ENCODE measurements at regions not wholly inside any gene's neighbourhood (a gene's known extent, or its start where the extent isn't known, plus 50 kb on each side); places are given as distances from the start of the nearest gene placed in this dataset.

DNA sequence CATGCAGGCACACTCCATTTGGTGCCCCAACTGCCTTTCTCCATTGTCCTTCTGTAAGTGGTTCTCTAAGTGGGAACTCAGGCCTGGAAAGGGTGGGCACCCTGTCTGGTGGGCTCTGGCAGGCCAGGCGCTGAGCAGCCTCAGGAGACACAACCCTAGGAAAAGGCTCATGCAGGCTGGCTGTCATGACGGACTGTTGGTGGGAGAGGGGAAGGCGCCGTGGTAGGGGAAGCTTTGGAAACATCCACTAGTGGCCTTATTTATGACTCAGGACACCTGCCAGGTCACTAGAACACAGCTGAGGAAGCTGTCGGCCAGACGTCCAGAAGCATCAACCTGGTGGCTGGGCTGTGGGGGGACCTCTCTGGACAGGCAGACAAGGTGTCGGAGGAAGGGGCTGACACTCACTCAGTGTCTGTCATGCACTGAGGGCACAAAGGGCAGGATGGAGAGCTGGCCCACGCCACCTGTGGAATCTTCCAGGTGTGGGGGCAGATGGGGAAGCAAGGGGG lies 216.0 kb downstream of the SEC14L1 start:
- Histone ChIP-seq H3K4me3 (ENCODE audit: low read depth, low read length) (no peak overlapping the region), H3K27me3 (ENCODE audit: control insufficient read depth, insufficient read depth, low read length) (no peaks in the 10 kb centered on the region), H3K36me3 (ENCODE audit: control insufficient read depth, insufficient read depth, low read length) (peaks cover 15% of the 10 kb centered on the region)
- TF ChIP-seq, protein P1, sequence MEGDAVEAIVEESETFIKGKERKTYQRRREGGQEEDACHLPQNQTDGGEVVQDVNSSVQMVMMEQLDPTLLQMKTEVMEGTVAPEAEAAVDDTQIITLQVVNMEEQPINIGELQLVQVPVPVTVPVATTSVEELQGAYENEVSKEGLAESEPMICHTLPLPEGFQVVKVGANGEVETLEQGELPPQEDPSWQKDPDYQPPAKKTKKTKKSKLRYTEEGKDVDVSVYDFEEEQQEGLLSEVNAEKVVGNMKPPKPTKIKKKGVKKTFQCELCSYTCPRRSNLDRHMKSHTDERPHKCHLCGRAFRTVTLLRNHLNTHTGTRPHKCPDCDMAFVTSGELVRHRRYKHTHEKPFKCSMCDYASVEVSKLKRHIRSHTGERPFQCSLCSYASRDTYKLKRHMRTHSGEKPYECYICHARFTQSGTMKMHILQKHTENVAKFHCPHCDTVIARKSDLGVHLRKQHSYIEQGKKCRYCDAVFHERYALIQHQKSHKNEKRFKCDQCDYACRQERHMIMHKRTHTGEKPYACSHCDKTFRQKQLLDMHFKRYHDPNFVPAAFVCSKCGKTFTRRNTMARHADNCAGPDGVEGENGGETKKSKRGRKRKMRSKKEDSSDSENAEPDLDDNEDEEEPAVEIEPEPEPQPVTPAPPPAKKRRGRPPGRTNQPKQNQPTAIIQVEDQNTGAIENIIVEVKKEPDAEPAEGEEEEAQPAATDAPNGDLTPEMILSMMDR (IDR thresholded peaks at IDR 0.05; ENCODE audit: insufficient read depth, low read length, severe bottlenecking), result no peak
- DNase-seq (ENCODE audit: low read depth) (no peak), FAIRE-seq (no peak)

DNA sequence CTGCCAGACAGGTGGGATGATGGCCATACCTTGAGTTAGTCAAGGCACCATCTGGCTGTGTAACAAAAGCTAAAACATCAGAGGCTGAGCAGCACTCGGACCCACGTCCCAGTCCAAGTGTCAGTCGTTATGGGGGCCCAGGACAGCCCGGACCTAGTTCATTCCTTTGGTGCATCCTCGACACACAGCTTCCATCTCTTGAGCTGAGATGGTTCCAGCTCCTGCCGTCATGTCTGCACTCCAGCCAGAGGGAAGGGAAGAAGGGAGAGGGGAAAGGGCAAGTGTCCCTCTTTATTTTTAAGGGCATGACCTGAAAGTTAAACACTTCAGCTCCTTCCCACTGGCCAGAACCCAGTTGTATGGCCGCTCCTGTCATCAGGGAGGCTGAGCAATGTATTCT lies 218.0 kb downstream of the SEC14L1 start:
- no peak for DNase-seq (ENCODE audit: low read depth)
- no peaks in the 10 kb centered on the region for H3K27me3 ChIP-seq (ENCODE audit: control insufficient read depth, insufficient read depth, low read length)
- H3K4me3 ChIP-seq (ENCODE audit: low read depth, low read length), result no peak overlapping the region
- peaks cover 27% of the 10 kb centered on the region for H3K36me3 ChIP-seq (ENCODE audit: control insufficient read depth, insufficient read depth, low read length)
- TF ChIP-seq, protein P1 (IDR thresholded peaks at IDR 0.05; ENCODE audit: insufficient read depth, low read length, severe bottlenecking), result no peak
- FAIRE-seq, result no peak

DNA sequence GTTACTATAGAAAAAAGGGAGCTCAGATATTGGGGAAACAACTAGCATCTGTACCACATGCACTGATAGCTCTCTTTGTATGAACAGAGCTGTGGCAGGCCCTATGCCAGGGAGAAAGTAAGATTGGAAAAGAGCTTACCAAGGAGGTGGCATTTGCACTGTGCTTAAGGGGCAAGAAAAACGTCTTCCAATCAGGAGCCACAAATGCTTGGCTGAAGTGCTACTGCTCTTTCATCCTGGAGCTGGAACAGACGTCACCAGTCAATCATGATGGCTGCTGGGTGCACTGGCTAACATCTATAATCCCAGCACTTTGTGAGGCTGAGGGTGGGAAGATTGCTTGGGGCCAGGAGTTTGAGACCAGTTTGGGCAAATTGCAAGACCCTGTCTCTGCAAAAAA lies 218.5 kb downstream of the SEC14L1 start:
- Histone ChIP-seq H3K4me3 (ENCODE audit: low read depth, low read length) (no peak overlapping the region), H3K27me3 (ENCODE audit: control insufficient read depth, insufficient read depth, low read length) (no peaks in the 10 kb centered on the region), H3K36me3 (ENCODE audit: control insufficient read depth, insufficient read depth, low read length) (peaks cover 27% of the 10 kb centered on the region)
- FAIRE-seq (no peak), DNase-seq (ENCODE audit: low read depth) (no peak)
- TF ChIP-seq, protein P1 (IDR thresholded peaks at IDR 0.05; ENCODE audit: insufficient read depth, low read length, severe bottlenecking), result no peak

DNA sequence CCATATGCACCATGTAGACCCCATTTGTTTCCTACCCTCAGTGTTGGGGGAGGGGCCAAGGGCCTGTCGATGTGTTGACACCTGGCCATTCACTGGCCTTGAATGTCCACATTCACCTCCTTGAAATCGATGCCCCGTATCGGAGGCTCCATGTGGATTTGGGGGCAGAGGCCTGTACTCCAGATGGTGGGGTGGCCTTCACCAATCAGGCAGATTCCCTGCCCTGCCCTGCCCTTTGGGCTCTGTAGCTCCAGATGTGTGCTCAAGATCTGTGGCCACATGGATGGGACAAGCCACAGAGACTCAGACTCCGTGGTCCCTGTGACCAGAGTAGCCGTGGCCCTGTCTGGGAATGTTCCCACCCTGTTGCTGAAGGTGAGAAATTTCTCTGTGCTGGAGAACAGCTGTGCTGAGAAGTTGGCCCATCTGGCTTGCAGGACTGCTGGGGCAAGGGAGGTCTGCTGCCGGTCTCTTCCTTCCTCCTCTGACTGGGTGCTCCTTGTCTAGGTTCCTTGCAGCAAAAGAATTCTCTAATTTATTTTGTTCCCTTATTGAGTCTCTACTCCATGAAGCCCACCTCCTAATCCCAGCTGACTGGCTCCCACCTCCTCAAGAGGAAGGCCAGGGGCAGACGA lies 221.3 kb downstream of the SEC14L1 start:
- DNase-seq (ENCODE audit: low read depth) (no peak), FAIRE-seq (no peak)
- peaks cover 28% of the 10 kb centered on the region for H3K36me3 ChIP-seq (ENCODE audit: control insufficient read depth, insufficient read depth, low read length)

DNA sequence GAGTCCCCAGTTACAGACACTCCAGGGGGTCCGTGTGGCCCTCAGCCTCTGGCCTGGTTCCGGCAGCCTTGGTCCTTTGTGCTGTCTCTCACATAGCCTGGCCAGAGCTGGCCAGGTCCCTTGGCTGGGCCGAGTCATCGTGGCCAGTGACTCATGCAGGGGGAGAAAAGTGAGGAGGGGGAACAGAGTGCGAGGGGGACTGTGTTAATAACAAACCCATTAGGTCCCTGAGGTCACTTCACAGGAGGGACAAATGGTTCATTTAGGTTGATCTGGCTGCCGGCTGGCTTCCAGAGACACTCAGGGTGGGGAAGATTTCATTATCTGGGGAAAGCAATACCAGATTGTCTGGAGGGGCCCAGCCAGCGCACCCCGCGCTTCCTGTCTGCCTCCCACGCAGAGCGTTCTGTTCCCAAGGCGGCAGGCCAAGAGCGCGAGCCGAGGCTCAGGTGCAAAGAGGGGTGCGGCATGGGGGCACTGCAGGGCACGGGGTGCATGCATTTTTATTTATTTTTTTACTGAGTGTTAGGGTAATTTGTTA lies 223.1 kb downstream of the SEC14L1 start:
- TF ChIP-seq, protein P1 (IDR thresholded peaks at IDR 0.05; ENCODE audit: insufficient read depth, low read length, severe bottlenecking), result no peak
- no peak overlapping the region for H3K4me3 ChIP-seq (ENCODE audit: low read depth, low read length)
- DNase-seq (ENCODE audit: low read depth), result no peak
- FAIRE-seq, result no peak
- peaks cover 20% of the 10 kb centered on the region for H3K36me3 ChIP-seq (ENCODE audit: control insufficient read depth, insufficient read depth, low read length)
- H3K27me3 ChIP-seq (ENCODE audit: control insufficient read depth, insufficient read depth, low read length), result no peaks in the 10 kb centered on the region

More for the DNA sequence above, 221.3 kb downstream of the SEC14L1 start:
- no peak overlapping the region for H3K4me3 ChIP-seq (ENCODE audit: low read depth, low read length)
- TF ChIP-seq, protein P1 (IDR thresholded peaks at IDR 0.05; ENCODE audit: insufficient read depth, low read length, severe bottlenecking), result no peak
- no peaks in the 10 kb centered on the region for H3K27me3 ChIP-seq (ENCODE audit: control insufficient read depth, insufficient read depth, low read length)

Data from bronchial epithelial cell (primary cell).